NCI-H1417 treated with DMSO at 0.1 percent for 48 hours (cell line): ENCODE measurements at regions not wholly inside any gene's neighbourhood (a gene's known extent, or its start where the extent isn't known, plus 50 kb on each side); places are given as distances from the start of the nearest gene placed in this dataset.

Experiments used
- DNase-seq: peaks from one replicate; lab custom pipeline; 2025; lab: John Stamatoyannopoulos, UW

GRCh38 chr6:28737750-28738395 lies 185.9 kb downstream of the TRIM27 start:
- no peak for DNase-seq

DNA sequence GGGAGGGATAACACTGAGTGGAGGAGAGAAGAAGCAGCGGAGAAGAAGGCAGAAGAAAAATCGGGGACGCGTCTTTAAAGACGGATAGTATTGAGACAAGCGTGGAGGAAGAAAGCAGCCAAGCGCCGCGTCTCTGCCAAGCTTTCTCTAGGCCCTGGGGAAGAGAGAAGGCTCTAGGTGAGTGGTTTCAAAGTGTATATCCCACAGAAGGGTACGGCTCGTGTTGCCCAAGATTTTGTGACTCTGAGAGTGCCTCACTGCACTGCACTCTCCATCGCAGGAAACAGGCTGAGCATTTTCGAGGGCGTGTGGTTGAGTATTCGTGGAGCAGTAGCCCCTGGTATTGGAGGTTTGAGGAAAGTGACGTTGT lies 185.4 kb downstream of the TRIM27 start:
- no peak for DNase-seq

DNA sequence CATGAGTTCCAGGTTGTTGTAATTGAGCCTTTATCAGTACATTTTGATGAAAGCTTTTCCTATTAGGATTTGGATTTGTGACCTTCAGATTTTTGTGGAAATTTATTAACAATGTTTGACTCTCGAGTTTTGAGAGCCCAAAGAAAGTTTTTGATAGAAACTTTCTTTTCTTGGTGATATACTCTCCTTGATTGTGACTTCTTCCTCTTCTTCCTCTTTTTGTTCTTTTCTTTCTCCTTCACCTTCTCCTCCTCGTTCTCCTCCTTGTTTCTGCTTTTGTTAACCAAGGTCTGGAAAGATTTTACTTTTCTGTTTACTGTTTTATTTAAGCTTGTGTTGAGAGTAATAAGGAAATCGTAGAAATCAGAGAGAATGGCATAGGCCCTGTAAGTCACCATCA lies 182.4 kb downstream of the TRIM27 start:
- no peak for DNase-seq

DNA sequence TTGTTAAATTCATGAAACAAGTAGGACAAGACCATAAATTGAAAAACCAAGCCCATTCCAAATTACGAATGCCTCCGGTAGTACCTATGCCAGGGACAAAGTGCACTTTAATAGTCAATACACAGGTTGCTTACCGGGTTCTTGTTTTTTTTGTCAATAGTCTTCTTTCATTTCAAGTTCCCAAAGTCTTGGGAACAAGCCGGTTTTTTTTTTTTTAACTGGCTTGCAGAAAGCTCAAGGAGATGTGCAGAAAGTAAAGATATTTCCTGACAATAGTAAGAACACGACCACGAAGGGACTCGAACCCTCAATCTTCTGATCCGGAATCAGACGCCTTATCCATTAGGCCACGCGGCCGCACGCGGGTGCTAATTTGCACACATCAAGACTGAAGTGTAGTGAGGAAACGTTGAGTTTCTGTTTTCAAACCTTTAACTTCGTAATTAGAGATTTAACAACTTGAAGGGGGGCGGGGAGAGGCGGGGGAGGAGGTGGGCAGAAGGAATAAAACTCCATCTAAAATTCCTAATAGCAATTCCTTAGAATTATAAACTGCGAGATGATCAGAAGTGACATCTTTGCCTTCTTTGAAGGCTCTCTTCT lies 181.0 kb downstream of the TRIM27 start:
- DNase-seq: no peak

DNA sequence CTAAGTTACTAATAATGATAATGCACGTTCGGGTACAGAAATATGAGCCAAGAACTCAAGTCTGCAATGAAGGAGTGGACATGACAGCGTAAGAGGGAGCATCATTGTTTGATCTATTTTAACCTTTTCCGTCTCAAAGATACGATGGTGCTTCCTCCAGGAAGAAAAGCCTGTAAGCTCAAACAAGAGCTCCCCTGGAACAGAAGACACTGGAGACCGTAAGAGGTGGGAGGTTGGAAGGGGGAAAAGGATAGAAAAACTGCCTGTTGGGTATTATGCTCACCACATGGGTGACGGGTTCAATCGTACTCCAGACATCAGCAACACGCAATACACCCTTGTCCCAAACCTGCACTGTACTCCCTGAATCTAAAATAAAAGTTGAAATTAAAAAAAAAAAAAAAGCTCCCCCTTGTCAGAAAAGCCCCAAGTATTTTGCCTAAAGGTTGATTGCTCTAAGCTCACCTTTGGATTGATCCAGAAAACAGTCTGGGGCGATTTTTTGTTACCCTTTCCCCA lies 180.5 kb downstream of the TRIM27 start:
- DNase-seq: no peak

- DNase-seq: no peak
Observed at GRCh38 chr6:28747083-28747630, 176.6 kb downstream of the TRIM27 start.

GRCh38 chr6:28747631-28748157 lies 176.1 kb downstream of the TRIM27 start:
- DNase-seq: no peak

DNA sequence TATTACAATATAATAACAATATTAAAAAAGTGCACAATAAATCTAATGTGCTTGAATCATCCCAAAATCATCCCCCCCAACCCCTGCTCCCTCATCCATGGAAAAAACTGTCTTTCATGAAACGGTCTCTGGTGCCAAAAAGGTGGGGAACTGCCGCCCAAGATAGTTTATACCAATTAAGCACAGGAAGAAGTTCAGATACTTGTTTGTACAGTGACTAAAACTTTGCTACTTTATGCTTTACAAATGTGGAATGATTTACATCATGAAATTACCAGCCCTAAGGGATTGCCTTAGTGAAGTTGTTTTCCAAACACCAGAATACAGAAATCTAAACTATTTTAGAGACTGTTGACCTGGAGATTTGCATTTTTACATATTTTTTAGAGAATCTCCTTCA lies 175.6 kb downstream of the TRIM27 start:
- DNase-seq: no peak

- DNase-seq: no peak
Observed at GRCh38 chr6:28750926-28751458, 172.8 kb downstream of the TRIM27 start.

GRCh38 chr6:28751514-28751913 lies 172.3 kb downstream of the TRIM27 start:
- DNase-seq: no peak

DNA sequence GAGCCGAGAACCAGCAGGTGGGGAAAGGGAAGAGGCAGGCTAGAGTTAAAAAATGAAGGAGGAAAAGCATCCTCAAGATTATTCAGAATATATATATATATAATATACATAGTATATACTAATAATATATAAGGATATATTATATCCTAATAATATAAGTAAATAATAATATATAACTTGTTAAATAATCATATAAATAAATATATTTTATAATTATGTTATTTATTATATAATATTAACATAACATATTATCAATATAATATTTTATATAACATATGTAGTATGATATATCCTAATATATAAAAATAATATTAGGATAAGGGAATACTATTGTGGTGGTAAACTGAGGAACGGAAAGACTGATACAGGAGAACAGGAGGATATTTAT lies 171.8 kb downstream of the TRIM27 start:
- no peak for DNase-seq

- no peak for DNase-seq
Observed at GRCh38 chr6:28757429-28758045, 166.2 kb downstream of the TRIM27 start.

DNA sequence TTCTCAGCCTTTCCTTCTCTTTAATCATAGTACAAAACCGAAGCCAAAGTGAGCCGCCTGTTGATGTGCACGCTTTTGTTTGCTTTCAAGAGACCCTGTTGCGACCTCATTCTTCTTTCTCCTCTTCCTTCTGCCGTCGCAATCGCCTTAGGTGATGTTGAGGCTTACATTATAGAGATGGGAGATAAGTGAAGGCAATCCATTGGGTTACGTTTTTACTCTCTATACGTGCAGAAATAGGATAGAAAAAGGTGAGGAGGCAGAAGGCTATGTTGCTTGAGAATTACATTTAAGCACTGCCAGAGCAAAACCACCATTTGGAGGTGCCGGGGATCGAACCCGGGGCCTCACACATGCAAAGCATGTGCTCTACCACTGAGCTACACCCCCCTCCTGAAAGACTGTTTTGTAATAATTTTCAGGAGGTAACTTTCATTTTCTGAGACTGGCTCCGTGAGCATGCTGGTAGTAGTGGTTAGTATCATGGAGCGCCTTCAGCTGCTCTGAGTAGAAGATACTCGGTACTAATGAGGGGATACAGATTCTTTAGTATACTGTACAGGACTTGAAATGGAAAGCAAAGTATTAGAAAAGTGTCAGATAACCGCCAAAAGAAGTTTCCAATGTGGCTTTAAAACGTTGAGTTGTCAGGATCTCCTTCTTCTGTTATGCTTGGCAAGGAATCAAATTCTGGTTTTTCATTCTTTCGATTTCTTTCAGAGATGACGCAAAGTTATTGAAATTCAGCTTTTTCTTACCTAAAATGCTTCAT lies 165.6 kb downstream of the TRIM27 start:
- DNase-seq: no peak

- DNase-seq: no peak
Observed at GRCh38 chr6:28758818-28759235, 165.0 kb downstream of the TRIM27 start.

DNA sequence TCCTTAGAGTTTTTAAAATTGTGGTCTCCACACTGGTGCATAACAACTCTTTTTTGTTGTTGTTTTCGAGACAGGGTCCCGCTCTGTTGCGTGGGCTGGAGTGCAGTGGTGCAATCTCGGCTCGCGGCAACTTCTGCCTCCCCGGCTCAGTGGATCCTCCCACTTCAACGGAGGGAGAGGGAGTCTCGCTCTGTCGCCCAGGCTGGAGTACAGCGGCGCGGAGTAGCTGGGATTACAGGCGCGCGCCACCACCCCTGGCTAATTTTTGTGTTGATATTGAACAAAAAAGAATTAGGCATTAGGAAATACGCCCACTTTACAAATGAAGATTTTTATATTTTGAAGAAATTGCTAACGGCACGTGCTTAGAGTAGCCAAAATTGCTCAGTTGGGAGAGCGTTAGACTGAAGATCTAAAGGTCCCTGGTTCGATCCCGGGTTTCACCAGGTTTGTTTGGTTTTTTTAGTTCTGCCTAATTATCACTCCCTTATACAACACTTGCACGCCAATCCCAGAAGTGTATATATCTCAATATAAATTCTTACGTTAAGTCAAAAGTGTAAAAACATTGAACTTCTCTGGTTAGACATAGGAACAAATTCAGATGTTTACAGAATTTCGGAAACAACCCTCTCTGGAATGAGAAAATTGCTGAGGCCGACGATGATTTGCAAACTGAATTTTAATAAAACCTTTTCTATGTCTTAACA lies 159.6 kb downstream of the TRIM27 start:
- DNase-seq: no peak

- DNase-seq: no peak
Observed at GRCh38 chr6:28764761-28765282, 159.0 kb downstream of the TRIM27 start.

- no peak for DNase-seq
Observed at GRCh38 chr6:28765978-28766351, 157.8 kb downstream of the TRIM27 start.

DNA sequence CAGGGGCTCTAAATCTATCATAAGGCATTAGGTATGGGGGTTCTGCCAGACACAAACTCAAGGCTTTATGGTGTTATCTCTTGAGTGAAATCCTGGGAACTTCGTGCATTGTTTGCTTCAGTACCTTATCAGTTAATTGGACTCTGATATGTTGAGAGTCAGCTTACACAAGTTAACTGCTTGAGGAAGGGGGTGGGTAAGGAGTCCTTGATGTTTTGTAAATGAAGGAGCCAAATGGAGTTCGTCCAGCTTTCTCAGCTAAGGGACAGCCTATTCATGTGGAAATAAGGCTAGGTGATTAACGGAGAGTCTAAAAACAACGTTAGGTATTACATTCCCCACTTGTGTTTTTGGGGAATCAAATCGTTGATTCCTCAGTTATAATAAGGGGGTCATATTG lies 157.4 kb downstream of the TRIM27 start:
- no peak for DNase-seq

- DNase-seq: no peak
Observed at GRCh38 chr6:28767133-28767532, 156.7 kb downstream of the TRIM27 start.

- no peak for DNase-seq
Observed at GRCh38 chr6:28767691-28768090, 156.1 kb downstream of the TRIM27 start.
